Transverse colon (tissue), 3 donors: ENCODE measurements at regions not wholly inside any gene's neighbourhood (a gene's known extent, or its start where the extent isn't known, plus 50 kb on each side); places are given as distances from the start of the nearest gene placed in this dataset.

Experiments used
- POLR2A ChIP-seq: fragments of 450-650 bp; IDR thresholded peaks from one replicate; pipeline ENCODE4 v1.6.1; 2016; ENCODE audit warnings: antibody characterized with exemption, mild to moderate bottlenecking, moderate library complexity
- TF ChIP-seq, protein P1 (sequence below), 5 experiments: fragments of 200-600 bp in 3 of 5; fragments of 450-650 bp in 2 of 5; sonication (generic) in 3 of 5; IDR thresholded peaks; 1 replicate in 2 of 5; 2 replicates in 3 of 5; pipeline ENCODE4 v1.5.1; 2016 to 2017; ENCODE audit warnings: antibody characterized with exemption in 5 of 5, inconsistent platforms in 3 of 5, mild to moderate bottlenecking in 2 of 5, moderate library complexity in 1 of 5

DNA sequence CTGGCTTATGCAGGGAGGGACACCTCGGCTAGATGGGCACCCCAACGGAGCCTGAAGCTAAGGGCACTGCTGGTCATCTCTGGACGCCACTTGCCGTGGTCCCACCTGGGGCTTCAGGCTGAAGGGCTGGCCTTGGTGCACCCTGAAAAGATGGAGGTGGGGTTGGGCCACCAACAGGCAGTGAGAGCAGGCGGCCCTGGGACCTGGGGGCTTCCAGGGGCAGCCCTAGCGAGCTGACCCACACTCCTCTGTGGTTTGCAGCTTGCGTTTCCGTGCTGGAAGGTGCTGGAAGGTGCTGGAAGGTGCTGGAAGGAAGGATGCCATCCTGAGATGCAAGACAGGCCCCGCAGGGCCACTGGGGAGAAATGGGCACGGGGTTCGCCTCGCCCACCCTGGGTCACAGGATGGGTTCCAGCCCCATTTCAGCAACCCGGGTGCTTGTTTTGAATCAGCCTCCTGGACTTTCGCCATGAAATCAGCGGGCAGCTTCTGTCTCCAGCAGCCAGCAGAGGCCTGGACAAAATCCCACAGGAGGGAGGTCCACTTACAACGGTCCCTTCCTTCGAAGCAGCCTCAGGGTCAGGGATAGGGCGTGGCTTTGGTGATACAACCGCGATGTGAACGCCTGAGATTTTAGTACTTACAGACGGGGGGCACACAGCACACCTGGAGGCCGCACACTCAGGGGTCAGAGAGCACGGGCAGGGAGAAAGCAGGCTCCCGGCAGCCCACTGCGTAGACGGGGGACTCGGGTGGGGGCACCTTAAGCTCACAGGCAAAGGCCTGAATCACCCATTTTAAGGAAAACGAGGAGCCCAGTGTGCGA lies 303.1 kb upstream of the IRX4 start:
- TF ChIP-seq, protein P1, sequence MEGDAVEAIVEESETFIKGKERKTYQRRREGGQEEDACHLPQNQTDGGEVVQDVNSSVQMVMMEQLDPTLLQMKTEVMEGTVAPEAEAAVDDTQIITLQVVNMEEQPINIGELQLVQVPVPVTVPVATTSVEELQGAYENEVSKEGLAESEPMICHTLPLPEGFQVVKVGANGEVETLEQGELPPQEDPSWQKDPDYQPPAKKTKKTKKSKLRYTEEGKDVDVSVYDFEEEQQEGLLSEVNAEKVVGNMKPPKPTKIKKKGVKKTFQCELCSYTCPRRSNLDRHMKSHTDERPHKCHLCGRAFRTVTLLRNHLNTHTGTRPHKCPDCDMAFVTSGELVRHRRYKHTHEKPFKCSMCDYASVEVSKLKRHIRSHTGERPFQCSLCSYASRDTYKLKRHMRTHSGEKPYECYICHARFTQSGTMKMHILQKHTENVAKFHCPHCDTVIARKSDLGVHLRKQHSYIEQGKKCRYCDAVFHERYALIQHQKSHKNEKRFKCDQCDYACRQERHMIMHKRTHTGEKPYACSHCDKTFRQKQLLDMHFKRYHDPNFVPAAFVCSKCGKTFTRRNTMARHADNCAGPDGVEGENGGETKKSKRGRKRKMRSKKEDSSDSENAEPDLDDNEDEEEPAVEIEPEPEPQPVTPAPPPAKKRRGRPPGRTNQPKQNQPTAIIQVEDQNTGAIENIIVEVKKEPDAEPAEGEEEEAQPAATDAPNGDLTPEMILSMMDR (IDR thresholded peaks at IDR 0.05) = no peak
- no peak for TF ChIP-seq POLR2A
